ENCODE measurements at regions not wholly inside any gene's neighbourhood (a gene's known extent, or its start where the extent isn't known, plus 50 kb on each side); places are given as distances from the start of the nearest gene placed in this dataset.

DNA sequence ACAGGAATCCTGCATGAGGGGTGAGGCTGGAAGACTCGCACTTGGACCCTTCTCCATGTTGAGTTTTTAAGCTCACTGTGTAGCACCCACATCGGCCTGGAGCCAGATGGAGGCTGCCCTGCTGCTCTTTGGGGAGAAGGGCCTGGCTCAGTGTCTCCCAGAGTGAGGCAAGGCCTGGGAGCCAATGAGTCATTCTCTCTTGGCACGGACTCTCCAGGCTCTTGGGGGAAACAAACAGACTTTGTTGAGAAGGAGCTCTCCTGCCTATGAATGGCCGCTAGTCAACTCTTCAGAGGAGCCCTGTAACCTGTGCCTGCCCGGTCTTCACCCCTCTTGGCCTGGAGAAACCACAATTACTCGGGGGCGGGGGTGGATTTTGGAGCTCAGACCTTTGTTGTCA, 50.8 kb upstream of the MAF start:
- TF ChIP-seq TAF1 (IDR thresholded peaks at IDR 0.05; ENCODE audit: low read depth, low read length): no peak
- TF ChIP-seq POLR2AphosphoS5 (IDR thresholded peaks at IDR 0.05; ENCODE audit: low read depth, low read length): no peak
- no peak for TF ChIP-seq POLR2A (IDR thresholded peaks at IDR 0.05; ENCODE audit: low read depth, low read length)
- TF ChIP-seq POU2F2 (IDR thresholded peaks at IDR 0.05; ENCODE audit: low read depth, low read length): no peak
